GM21529 (cell line): ENCODE measurements at regions not wholly inside any gene's neighbourhood (a gene's known extent, or its start where the extent isn't known, plus 50 kb on each side); places are given as distances from the start of the nearest gene placed in this dataset.

Source experiments
- ATAC-seq: cut with Tn5 transposase; IDR thresholded peaks from one replicate; pipeline ENCODE4 v1.9.1; 2021; ENCODE audit not compliant: unreplicated experiment

- no peak for ATAC-seq
These were observed 145.1 kb upstream of the GPR26 start for GRCh38 chr10:123521076-123521475.

DNA sequence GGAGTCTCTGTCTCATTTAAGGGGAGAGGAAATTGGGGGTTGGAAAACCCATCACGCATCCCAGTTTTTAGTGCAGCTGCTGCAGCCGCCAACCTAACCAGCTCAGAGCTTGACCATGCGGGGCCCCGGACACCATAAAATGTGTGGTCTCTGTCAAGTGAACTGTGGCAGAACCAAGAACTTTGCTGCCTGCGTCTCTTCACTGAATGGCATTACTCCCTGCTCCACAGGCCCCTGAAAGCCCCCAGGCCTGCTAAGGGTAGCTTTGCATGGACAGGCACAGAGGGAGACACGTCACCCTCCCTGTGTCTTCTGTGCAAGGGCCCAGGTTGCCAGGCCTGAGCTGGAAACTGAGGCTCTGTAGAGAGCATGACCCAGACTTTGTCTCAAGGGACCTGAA, 144.6 kb upstream of the GPR26 start:
- ATAC-seq, result no peak

DNA sequence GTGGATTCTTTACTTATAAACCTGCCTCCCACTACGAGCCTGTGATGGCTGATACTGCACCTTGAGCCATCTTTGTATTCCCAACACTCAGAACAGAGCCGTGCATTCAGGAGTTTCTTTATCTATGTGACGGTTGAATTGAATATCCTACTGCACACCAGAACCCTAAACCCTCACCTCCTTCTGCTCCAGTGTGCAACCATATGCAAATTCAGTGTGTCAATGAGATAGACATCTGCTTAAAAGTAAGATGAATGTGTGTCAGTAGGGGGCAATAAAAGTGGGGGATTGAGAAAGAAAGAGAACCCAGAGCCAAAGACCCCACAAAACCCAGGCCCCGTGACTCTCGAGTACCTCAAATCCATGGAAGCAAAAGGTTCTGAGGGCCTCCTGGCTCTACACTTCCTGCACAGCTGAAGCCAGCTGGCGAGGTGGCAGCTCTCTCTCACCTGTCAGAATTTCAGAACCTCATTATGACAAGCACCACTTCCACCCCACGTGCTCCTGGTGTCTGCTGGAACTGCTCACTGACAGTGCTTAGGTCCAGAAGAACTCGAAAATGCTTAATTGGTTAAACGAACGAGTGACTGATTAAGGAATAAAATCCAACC, 143.3 kb upstream of the GPR26 start:
- peak; percentile 79 for ATAC-seq

DNA sequence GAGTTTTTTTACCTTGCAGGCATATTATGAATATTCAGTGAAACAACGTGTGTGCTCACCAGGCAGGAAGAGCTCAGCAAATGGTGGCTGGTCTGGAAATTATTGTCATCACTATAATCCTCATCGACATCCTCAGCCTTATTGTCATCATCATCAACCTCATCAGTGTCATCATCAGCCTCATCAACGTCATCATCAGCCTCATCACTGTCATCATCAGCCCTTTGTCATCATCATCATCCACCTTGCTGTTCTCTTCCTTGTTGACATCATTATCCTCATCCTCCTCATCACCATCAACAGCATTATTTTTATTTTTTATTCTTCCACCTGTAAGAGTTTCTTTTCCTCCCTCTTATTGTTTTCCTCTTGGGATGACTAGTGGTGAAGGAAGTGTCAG, 142.3 kb upstream of the GPR26 start:
- no peak for ATAC-seq

GRCh38 chr10:123526356-123527064, 139.6 kb upstream of the GPR26 start:
- no peak for ATAC-seq

- ATAC-seq, result no peak
These were observed 139.0 kb upstream of the GPR26 start for GRCh38 chr10:123527151-123527550.

GRCh38 chr10:123529146-123529760, 136.9 kb upstream of the GPR26 start:
- no peak for ATAC-seq

GRCh38 chr10:123530166-123530870, 135.8 kb upstream of the GPR26 start:
- no peak for ATAC-seq

DNA sequence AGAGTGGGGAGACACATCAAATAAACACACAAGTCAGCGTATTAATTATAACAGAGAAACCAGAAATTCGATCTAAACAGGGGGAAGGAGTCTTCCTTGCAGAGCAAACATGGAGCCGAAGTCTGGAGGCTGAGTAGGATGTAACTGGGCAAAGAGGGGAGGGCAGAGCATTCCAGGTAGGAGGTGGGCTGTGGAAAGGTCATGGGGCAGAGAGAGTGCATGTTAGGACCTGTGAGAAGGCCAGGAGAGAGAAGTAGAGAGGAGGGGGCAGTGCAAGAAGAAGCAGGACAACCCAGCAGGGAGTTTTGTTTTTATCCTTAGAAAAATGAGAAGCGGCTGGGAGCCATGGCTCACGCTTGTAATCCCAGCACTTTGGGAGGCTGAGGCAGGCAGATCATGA, 130.8 kb upstream of the GPR26 start:
- no peak for ATAC-seq

DNA sequence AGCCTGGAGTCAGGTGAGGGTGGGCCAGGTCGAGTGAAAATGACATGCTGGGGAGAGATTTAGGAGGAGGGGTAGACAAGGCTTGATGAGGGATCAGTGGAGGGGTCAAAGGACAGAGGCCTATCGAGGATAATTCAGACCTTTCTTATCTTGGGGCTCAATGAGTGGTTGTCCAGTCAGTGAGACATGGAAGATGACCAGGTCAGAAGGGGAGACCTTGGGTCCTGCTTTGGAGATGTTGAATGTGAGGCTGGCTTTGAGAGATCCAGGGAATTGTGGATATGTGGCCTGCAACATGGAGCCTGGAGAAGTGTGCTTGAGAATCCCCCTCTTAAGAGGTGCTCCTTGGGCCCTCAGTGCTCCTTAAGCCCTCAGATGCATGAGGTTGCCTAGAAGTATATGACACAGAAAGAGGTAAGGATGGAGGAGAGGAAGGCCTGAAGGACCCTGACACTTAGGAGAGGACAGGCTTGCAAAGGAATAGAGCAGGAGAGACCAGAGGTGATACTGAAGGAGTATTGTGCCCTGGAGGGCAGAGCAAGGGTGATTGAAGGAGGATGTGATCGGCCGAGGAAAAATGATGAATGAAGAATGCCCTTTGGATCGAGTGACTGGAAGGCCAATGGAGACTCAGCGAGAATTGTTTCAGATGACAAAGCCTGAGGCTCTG, 129.8 kb upstream of the GPR26 start:
- ATAC-seq, result no peak

GRCh38 chr10:123537188-123537961, 128.8 kb upstream of the GPR26 start:
- ATAC-seq, result peak; percentile 57

- ATAC-seq, result no peak
These were observed 127.5 kb upstream of the GPR26 start for GRCh38 chr10:123538401-123539320.

GRCh38 chr10:123544986-123545385, 121.2 kb upstream of the GPR26 start:
- no peak for ATAC-seq

DNA sequence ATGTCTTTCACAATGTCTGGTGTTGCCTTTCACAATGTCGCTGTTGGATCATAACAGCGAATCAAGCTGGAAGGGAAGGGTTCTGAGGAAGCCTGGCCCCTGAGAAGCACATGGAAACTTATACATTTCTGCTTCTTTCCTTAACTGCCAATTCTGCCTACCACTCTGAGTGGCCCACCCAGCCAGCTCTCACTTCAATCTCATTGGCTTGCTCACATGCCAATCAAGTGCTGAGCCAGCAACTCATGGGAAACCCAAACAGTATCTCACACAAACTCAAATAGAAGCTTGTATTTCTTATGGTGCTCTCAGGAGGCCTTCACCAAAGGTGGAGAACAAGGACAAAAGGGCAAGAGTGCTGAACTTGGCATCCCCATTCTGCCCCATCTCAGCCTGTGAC, 117.4 kb upstream of the GPR26 start:
- no peak for ATAC-seq

DNA sequence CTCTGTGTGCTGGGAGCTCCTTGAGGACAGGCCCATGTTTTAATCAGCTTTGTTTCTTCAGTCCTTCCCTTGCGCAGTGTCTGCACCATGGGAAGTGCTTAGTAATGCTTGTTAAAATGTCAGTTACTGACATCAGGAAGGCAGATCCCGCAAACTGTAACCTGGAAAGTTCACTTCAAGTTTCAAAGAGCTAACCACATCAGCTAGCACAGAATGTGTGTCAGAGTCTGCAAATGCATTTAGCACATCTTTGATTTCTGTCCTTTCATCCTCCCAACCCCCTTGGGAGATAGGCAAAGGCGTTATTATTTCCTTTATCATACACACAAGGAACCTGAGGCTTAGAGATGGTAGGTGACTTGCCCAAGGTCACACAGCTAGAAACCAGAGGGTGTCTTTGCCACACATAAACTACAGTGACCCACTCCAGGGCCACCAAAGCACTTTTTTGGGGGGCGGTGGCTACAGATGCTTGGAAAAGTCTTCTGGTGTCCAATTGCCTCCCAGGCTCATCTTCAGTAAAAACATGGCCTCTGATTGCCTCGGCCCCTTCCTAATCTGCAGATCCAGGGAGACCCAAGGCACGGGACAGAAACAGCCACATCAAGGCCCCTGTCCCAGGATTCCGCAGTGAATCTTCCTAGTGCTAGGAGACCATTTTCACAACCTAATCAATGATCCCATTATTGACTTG, 116.2 kb upstream of the GPR26 start:
- ATAC-seq, result no peak

DNA sequence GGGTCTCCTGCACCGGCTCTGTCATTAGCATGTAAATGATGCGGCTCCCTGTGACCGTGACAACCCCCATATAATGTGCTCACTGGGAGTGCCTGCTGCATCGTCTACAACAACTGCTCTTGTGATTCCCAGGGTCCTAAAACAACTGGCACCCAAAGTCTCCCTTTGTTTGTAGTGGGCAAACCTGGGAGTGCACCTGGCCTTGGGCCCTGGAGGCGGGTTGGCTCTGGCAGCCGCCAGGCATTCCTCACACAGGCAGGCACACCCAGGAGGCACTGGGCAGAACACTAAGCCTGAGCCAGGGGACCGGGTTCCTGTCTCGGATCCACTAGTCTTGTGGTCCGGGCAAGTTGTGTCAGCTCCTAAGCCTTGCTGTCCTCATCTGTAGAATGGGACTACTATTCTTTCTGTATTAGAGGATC, 115.5 kb upstream of the GPR26 start:
- no peak for ATAC-seq

DNA sequence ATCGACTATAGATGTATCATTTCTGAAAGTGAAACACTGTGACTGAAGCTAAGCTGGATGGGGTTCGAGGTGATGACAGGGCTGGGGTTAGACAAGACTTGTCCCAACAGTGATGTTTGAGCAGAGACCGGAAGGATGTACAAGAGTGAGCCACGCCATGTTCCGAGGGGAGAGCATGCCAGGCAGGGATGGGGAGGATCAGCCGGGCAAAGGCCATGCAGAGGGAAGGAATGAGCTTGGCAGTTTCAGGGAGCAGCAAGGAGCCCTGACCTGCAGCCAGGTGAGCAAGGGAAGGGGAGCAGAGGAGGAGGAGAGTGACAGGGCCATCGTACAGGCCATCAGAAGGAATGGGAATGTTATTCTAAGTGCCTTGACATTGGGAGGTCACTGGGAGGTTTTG, 114.9 kb upstream of the GPR26 start:
- no peak for ATAC-seq

DNA sequence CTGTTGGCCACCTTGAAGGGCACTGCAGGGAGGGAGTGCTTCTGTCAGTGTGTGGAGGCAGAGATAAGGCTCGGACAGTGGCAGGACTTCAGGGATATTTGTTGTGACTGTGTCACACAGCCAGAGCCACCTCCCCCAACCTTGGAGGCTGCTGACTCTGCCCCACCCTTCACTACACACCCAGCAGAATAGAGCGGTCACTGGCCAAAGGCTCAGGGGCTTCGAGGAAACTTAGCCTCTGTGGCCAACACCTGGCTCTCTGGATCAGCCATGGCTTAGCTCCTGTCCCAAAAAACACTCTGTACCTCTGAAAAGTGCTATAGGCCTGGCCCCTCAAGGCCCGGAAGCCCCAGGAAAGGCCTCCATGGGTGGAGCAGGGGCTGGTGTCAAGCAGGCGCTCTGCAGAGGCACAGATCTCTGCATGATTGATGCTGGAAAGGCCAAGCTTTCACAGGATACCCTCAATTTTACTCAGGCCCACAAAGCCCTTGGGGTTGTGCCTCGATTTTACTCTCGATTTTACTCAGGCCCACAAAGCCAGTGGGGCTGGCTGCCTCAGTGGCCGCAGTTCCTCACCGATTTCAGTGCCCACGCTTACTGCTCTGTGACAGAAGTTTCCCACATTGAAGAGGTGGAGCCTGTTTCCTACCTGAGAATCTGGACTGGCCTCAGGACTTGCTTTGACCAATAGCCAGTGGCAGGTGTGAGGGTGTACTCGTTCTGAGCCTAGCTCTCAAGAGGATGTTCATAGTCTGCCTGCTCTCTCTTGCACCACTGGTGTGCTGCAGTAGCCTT, 113.2 kb upstream of the GPR26 start:
- peak; percentile 67 for ATAC-seq
